ENCODE measurements at regions not wholly inside any gene's neighbourhood (a gene's known extent, or its start where the extent isn't known, plus 50 kb on each side); places are given as distances from the start of the nearest gene placed in this dataset.

DNA sequence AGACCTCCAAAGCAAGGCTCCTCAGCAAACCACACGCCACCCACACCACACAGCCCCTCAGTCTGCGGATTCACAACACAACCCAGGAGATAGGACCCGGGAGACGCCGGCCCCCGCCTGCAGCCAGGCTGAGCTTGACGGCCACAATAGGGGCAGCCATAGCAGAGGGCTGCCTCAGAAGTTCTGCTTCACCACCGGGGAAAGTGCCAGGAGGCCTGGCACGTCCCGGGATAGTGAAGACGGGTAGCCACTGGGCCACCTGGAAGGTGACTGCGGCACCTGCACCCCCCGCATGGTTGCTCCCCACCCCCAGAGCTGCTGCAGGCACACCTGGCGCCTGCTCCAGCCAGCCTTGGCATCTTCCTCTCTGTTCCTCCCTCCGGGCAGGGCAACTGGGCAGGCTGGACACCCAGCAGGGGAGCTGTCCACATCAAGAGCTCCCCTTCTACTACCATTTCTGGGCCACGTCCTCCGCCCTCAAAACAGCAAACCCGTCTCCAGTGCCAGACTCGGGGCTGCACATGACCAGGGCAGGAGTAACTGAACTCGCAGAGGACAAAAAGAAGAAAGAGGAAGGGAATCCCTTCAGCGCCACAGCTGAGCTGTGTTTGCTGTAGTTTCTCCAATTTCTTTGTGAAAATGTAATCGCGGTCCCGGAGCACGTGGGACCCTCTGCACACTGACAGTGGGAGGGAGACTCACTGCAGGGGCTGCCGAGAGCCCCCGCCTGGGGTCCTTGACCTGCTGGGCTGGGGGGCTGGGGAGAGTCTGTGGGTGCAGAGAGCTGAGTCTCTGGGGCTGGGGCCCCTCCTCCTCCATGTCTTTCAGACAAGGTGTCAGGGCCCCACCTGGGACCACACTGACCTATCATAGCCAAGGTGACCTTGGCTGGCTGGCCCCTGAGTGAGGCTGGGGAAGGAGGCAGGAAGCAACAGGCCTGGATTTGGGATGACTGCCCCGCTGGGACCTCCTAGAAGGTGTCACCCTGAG, 74.2 kb upstream of the C14orf180 start:
- DNase-seq = no peak

DNA sequence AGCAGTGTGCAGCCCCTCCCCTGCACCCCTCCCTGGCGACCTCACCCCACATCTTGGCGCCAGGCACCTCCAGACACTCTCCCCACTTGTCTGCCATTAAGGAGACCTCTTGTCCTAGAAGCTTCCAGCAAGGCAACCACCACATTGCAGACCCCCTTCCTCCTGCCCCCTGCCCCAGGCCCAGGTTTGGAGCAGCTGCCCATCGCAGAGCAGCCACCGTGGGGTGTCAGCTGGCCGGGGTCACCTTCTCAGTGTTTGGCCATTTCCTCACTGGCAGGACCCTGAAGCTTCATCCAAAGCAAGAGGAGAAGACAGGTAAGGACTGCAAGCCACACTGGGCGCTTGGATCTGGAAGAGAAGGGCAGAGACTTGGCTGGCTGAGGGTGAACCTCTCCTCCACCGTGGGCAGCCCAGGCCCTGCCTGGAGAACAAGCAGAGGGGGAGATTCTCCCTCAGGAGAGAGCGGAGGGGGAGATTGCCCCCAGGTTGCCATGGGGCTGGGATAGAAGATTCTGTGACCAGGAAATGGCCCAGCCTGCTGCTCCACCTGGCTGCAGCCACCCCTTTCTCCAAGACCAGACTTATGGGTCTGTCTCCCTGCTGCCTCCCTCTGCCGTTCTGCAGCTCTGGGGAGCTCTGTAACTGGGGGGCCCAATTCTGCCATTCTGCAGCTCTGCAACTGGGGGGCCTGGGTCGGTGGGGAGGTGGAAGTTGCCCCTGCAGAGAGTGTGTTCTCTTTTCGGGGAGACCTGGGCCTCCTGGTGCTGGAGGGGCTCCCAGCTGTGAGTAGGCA, 72.9 kb upstream of the C14orf180 start:
- no peak for DNase-seq

DNA sequence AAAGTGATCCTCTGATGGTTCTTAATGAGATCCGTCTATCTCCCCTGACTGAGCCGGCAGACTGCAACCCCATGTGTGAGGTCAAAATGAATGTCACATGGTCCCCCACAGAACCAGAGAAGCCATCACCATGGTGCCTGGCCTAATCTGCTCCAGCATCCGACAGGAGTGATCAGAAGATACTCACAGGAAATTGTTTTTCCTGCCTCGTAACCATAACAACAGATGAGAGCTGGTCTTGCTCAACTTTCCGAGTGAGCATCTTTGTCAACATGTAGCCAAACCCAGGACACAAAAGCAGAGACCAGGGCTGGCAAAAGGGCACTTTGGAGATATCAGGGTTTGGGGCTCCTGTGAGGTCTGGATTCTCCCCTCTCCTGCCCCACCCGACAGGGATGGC, 72.1 kb upstream of the C14orf180 start:
- no peak for DNase-seq

DNA sequence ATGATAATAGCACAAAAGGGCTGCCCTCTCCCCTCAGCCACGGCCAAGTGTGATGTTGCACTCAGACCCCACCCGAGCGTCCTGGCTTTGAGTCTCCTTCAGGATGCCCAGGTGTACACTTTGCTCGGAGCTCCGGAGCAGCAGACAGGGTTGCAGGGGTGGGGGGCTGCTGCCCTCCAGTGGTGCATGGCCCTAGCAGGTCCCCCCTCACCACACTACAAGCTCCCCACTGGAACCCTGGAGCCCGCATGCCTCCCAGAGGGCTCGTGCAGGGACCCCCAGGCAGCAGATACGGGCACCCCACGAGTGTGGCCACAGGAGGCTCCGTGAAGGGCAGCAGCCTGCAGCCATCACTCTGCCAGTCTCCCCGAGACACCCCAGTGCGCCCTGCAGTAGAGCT, 69.9 kb upstream of the C14orf180 start:
- DNase-seq = no peak

DNA sequence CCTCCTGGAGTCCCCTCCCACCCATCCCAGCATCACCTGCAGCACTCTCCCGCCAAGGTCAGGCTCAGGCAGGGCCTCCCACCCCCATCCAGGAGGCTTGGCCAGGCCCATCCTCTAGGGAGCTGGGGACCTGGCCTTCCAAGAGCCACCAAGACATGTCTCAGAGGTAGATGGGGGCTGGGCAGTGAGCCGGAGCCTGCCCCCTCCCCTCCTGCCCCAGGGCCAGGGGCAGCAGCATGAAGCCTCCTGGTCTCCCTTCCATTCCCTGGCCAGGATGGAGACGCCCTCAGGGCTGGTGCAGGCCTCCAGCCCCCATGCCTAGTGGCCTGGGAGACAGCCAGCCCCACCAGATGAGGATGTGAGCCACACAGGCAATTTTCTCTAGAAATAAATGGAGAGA, 69.3 kb upstream of the C14orf180 start:
- DNase-seq = no peak

DNA sequence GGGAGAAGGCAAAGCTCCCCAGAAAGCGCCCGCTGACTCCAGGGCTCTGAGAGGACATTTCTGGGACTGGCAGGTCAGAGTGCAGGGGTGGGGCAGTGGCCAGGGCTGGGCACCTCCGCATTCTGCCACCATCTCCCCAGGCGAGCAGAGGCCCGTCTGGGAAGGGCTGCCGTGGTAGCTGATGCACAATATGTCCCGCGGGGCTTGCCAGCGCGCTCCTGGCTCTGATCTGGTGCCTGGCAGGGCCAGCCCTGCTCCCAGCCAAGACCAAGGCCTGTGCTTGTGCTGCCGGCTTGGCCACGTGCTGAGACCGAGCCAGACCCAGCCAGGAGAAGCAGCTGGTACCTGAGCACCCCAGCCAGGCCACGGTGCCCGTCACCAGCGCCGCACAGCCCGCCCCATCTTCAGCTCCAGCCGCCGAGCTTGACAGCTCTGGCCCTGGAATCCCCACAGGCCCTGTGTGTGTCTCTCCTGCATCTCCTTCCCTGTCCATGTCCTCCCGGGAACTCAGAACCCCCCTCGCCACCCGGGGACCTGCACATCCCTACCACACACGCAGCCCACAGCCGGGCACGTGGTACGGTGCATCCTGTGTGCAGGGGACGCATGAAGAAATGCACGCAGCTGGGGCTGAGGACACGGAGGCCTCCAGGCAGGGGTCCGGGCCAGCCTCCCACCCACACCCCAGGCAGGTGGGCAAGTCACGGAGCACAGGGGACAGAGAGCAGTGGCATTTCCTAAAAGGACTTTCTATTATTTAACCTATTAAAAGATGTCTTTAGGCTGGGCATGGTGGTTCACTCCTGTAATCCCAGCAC, 68.6 kb upstream of the C14orf180 start:
- DNase-seq = no peak

DNA sequence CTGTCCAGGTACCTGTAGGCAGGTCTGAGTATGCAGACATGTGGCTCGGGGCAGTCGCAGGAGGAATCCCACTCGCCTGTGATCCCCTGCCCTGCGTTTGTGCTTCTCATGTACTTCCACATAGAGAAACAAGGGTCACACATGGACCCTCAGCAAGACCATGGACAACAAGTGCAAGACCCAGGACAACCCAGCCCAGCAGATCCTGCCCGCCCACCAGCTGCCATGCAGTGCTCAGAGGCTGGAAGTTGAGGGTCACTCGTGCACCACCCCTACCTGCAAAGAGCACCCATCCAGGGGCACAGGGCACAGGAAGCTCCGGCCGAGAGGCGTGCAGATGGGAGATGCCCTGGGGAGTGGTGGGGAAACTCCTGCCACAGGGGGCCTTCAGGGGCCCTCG, 67.5 kb upstream of the C14orf180 start:
- no peak for DNase-seq

DNA sequence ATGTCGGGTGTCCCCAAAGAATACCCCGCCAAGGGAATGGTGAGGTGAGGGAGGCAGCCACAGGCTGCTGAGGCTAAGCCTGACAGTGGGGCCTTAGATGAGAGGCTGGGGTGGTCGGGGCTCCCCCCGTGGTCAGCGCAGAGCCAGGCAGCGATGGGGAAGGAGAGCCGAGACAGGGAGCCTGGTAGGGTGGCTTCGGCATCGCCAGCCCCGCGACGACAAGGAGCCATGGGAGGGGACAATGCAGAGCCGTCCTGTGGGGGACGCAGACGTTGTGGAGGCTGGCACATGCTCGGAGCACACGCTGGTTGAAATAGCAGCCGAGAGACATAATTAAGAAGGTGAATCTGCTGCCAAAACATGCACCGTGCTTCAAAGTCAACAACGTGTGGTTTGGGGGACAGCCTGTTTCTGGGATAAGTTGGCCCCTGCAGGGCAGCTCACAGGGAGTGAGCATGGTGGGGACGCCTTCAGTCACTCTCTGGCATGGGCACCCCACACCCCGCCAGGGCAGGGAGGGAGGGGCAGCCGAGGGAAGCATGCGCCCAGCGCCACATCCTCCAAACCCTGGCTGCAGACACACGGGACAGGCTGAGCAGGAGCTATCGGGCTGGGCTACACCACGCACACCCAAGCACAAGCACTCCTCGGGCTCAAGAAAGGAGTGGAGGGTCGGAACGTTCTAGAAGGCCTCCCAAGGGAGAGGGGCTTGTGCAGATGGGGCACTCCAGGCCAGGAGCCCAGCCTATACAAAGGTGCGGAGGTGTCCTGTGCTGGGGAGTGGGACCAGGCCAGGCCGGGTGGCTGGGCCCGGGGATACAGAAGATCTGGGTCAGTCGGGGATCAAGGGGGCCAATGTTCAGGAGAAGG, 66.6 kb upstream of the C14orf180 start:
- DNase-seq = no peak

DNA sequence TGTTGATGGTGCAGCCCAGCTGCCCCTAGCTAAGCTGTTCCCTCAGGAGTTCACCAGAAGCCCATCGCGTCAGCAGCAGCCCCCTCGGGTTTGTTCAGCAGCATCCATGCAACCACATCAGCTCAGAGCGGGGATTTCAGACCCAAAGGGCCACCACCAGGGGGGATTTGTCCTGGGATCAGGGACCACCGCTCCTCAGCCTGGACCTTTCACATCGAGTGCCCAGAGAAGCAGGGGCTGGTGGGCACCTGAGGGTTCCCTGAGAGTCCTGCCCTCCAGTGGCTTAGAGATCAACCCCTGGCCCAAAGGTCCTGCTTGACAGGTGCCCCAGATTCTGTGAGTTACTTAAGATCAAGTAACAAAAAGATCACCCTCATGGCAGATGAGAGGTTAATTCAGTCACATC, 65.9 kb upstream of the C14orf180 start:
- no peak for DNase-seq

DNA sequence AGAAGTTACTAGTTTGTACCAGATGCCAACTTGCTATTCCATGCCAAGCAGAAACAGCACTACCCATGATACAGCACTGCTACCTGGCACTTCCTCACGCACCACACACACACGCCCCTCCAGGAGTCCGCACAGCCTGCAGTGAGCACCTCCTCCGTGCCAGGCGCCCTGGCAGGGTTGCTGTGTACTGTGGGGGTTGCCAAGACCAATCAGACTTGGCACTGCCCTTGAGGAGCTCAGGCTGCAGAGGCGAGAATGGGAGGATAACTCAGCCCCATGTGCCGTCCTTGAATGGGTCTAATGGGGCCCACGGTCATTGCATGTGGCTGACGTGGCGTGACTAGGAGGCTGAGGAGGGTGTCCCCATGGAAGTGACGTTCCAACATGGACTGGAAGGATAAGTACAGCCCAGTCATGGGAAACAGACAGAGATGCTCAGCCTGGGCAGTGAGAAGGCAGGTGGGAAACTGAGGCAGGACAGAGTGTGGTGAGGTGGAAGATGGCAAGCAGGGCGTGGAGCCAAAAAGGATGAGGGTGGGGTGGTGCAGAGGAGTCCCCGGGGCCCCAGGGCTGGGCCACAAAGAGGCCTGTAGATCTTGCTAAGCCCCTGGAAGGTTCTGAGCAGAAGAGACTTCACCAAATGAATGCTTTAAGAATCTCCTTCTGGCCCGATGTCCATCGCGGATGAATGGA, 65.3 kb upstream of the C14orf180 start:
- no peak for DNase-seq

DNA sequence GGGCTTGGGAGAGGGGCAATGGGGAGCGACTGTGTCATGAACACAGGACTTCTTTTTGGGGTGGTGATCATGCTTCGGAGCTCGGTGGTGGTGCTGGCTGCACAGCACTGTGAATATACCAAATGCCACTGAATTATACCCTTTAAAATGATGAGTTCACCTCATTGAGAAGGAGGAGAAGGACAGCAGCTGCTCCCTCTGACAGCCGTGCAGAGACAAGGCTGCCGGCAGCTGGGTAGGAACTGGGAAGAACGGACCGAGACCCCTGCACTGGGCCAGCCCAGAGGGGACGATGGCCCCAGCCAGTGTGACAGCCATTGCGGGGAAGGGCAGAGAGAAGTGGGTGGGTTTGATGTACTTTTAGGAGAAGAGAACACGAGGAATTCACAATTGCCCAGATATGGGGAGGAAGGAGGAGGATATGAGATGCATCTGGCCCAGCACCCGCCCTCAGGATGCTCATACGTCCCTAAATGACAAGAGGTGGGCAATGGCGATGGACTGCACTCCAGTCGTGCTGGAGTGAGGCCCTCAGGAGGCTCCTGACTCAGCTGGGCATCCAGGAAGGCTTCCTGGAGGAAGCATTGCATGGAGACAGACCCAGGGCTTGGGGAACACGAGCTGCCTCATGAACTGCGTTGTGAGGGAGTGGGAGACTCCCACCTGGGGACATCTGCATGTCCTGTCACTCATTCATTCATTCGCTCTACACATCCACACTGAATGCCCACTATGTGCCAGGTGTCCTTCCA, 64.3 kb upstream of the C14orf180 start:
- DNase-seq = no peak

DNA sequence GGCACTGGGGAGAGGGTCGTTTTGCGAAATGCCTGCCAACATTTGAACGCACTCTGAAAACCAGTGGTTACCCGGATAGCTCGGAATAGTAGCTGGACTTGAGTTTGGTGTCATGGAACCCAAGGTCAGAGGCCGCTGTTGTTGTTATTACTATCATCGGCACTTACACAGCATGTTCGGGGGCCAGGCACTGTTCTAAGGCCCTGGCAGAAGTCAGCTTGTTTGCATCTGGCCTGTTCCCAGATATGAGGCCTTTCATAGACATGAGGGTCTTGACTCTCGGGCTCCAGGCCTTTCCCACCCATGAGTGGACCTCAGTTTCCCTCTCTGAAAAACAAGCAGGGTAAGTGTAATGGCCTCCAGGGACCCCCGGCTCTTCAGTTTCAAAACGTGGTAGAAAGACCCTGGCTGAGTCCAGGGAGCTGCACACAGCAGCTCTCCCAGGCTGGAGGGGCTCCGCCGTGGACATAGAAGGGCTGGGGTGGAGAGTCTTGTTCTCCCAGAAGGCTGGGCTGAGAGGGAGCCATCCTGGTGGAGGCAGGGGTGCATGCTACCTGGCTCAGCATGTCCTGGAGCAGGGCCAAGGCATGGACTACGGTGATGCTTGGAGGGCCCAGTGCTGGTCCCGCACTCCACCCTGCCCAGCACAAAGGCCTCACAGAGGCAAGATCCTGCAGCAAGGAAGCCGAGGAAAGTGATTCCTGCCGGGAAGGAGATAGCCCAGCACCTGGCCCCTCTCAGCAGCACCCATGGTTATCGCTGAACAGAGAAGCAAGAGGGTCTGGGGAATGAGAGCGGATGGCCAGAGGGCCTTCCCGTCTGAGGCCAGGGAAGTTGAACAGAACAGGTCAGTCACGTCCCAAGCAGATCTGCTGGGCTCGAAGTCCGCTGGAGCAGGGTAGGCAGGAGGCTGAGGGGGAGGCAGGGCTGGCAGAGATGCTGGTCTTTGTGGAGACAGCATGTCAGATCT, 63.5 kb upstream of the C14orf180 start:
- no peak for DNase-seq

DNA sequence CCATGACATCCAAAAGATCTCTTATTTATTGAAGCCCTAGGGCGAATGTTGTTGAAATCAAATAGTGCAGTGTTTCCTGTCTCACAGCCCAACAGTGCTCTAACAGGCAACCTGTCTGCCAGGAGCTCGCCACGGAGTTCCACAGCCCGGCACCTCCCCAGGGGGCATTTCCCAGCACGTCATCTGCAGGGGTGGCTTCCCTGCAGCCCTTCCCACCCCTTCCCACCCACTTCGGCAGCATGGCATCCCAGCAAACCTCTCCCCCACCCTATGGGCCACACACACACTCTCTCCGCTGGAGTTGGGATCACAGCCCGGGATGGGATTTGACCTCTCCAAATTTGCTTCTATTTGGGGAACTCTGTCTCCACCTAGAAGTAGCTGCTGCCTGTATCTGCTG, 62.7 kb upstream of the C14orf180 start:
- DNase-seq = no peak

DNA sequence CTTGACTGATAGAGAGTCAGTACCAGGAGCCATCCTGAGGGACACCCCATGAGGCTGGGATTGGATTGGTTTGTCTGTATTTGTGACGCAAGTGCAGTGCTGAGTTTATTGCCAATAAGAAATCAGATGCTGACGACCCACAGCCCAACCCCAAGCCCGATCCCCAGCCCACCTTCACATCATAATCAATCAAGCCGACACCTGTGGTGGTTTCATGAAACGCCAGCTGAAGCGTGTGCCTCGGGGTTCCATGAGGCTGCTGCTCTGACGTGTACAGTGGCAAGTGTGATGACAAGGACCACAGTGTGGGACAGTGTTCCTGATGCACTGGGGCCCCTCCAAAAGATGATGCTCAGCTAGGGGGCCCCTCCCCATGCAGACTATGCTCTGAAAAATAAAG, 62.1 kb upstream of the C14orf180 start:
- no peak for DNase-seq

DNA sequence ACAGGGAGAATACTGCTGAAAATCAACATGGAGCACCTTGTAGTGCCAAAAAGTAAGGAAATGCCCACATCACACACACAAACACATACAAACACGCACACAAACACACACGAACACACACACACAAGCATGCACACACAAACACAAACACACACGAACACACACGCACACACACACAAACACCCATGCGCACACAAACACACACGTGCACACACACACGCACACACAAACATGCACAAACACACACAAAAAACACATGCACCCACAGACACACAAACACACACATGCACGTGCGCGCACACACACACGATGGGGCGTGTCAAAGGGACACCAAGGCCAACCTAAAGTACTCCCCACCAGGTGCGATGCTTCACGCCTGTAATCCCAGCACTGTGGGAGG, 61.7 kb upstream of the C14orf180 start:
- DNase-seq = no peak

DNA sequence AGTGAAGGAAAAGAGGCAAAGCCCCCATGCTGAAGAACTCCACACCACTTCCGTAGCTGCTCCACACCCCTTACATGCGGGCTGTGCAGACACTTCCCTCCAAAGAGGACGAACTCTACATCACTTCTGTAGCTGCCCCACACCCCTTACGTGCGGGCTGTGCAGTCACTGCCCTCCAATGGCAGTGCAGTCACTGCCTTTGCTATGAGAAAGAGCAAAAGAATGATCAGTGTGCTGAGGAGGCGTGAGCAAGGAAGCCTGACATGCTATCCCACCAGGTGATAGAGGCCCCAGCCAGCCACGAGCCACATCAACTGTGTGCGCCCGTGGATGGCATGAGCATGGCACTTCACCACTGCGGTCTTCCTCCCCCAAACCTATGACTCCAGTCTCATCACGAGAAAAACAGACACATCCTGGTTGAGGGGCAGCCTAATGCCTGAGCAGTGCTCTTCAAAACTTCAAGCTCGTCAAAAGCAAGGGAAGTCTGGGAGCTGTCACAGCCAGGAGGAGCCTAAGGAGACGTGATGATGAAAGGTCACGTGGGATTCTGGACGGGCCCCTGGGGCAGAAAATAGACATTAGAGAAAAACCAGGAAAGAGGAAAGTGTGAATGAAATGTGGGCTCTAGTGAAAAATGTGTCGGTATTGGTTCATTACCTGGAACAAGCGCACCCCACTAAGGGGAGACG, 60.8 kb upstream of the C14orf180 start:
- no peak for DNase-seq

DNA sequence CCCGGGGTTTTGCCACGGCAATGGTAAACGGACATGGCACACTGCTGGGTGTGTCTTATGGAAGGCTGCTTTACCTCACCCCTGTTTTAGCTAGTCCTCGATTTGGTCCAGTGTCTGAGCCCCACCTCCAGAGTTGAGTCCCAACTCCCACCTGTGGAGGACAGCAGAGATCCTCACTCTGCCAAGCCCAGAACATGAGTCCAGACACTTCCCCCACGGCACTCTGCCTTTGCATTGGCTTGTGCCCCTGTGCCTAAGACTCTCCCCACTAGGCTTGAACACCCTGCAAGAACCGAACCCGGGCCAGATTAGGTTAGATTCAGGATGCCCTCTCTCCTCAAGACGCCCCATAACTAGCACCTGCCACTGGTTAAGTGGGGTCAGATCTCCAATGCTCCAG, 59.8 kb upstream of the C14orf180 start:
- no peak for DNase-seq

DNA sequence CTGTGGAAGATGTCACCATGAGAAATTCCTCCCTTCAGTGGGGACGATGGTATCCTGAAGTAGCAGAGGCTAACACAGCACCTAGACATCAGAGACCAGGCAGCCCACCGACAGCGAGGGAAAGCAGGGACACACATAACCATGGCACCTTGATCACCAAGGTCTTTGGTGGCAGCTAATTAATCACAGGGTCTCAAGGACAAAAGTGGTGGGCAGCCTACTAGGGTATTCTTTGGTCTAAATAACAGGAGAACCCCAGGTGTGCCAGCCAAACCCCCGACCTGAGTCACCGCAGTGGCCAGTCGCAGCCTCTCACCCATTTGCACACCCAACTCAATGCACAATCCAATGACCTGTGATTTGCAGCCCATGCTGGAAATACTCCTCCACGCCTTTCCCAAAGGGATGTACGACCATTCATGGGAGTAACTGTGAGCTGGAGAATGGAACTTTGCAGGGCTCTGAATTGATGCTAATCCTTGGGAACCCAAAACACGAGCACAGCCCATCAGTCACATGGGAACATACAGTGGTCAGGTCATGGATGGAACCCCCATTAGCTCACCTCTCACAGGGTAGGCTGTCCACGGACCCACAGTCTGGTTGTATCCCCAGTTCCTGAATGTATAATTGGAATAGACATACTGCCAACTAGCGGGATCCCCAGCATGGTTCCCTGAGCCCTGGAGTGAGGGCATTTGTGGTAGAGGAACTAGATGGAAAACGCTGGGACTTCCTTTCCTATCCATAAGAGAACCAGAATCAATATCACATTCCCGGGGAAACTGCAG, 58.7 kb upstream of the C14orf180 start:
- no peak for DNase-seq

Measured in DMS53 (cell line).